Stimulated activated naive CD8-positive, alpha-beta T cell treated with anti-CD3 and anti-CD28 coated beads, Interleukin-15, Interleukin-2, amounts not matched to agents 100 ng/mL and 50 ng/mL, for 24 hours (primary cell): ENCODE measurements at regions not wholly inside any gene's neighbourhood (a gene's known extent, or its start where the extent isn't known, plus 50 kb on each side); places are given as distances from the start of the nearest gene placed in this dataset.
"Not testable (repeated sequence)": the region's sequence is repeated elsewhere in the genome, so short reads cannot be mapped to it uniquely, and the experiment has no call there.

Experiments
- H3K27ac Mint-ChIP-seq: one replicate; pipeline ENCODE4 v1.8.0; 2021; ENCODE audit warnings: mild to moderate bottlenecking, mixed read lengths
- H3K27me3 Mint-ChIP-seq: one replicate; pipeline ENCODE4 v1.8.0; 2021; ENCODE audit warnings: mixed read lengths
- H3K36me3 Mint-ChIP-seq: one replicate; pipeline ENCODE4 v1.8.0; 2021; ENCODE audit warnings: low read depth, mixed read lengths
- H3K4me1 Mint-ChIP-seq: one replicate; pipeline ENCODE4 v1.8.0; 2021; ENCODE audit warnings: low read depth, mixed read lengths
- H3K4me3 Mint-ChIP-seq: one replicate; pipeline ENCODE4 v1.8.0; 2021; ENCODE audit warnings: mild to moderate bottlenecking, mixed read lengths
- H3K9me3 Mint-ChIP-seq: one replicate; pipeline ENCODE4 v1.8.0; 2021; ENCODE audit warnings: mixed read lengths

DNA sequence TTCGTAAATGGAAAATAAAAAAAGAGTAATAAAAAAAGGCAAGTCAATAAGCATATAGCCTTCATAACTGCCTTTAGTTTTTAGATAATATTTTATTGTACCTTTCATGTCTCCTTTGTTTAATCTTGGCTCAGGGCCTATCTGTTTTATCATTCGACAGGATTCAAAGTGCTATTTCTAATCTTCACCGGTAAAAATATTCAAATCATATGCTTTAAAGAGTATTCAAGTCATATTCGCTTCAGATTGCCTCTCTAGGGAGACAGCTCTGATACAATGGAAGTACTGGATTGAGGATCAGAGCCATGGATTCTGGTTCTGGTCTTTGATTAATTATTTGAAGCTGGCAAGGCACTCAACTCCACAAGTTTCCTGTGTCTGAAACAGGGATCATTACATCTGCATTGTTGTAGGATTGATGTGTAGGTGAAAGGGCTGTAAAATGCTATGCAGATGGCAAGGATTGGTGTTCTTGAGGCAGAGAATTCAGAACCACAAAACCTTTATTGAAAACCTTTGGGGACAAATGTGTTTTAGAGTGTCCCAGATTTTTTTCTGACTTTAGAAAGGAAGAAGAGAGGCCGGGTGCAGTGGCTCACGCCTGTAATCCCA, 84.3 kb upstream of the RAPH1 start:
- Mint-ChIP-seq H3K4me1 (no peaks in the 10 kb centered on the region), H3K4me3 (no peak overlapping the region), H3K27ac (no peak overlapping the region), H3K36me3 (no peaks in the 10 kb centered on the region), H3K9me3 (peaks cover 4% of the 10 kb centered on the region), H3K27me3 (peaks cover 5% of the 10 kb centered on the region)

DNA sequence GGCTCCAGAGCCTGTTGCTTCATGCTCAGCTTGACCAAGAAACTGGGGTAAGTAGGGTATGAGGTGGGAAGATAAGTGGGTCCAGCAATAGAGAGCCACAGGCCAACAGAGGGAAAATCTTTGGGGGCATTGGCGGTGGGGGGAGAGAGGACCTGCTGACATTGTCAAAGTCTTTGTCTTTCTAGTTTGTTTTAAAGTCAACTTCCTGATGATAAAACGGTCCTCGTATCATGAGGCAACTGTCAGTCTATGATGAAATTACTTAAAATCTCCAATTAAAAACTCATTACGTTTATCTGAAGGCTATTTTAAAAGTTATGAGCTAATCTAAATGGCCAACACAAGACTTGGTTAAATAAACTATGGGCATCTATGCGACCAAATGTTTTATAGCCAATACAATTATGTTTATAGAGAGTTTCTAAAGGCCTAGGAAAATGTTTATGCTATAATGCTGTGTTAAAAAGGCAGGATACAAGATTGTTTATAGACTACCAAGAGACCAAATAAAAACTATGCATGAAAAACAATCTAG, 84.4 kb upstream of the CD28 start:
- Mint-ChIP-seq H3K4me3 (no peak overlapping the region), H3K27me3 (no peaks in the 10 kb centered on the region), H3K27ac (no peak overlapping the region), H3K4me1 (no peaks in the 10 kb centered on the region), H3K9me3 (peaks cover 4% of the 10 kb centered on the region), H3K36me3 (no peaks in the 10 kb centered on the region)

DNA sequence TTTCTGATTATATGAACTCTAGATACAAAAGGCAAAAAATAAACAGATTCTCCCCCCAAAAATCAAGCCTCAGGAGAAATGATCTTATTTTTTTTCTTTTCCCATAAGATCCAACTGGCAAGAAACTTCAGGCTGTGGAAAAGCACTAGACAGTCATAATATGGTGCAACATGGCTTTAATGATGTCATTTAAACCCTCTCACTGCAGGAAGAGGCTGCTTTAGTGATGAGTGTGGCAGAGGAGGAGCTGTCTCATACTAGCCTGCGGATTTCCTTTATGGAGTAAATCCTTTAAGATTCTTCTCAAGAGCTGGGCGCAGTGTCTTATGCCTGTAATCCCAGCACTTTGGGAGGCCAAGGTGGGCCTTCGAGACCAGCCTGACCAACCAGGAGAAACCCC, 83.3 kb upstream of the CD28 start:
- Mint-ChIP-seq H3K27me3 (no peaks in the 10 kb centered on the region), H3K4me3 (no peak overlapping the region), H3K36me3 (no peaks in the 10 kb centered on the region), H3K4me1 (no peaks in the 10 kb centered on the region), H3K27ac (no peak overlapping the region), H3K9me3 (peaks cover 4% of the 10 kb centered on the region)

DNA sequence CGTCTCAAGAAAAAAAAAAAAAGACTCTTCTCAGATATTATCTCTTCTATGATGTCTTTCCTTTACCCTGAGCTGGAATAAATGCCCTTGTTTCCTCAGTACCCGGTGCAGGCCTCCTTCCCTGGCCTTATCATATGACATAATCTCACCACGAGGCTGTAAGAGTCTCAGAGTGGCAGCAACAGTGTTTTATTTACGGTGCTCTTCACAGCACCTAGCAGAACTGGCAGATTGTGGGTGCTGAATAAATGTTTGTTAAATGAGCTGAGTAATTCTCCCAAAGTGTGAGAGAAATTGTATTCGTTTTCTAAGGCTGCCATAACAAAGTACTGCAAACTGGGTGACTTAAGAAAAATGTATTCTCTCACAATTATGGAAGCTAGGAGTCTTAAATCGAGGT, 82.8 kb upstream of the CD28 start:
- Mint-ChIP-seq H3K4me1 (no peaks in the 10 kb centered on the region), H3K27ac (no peak overlapping the region)

DNA sequence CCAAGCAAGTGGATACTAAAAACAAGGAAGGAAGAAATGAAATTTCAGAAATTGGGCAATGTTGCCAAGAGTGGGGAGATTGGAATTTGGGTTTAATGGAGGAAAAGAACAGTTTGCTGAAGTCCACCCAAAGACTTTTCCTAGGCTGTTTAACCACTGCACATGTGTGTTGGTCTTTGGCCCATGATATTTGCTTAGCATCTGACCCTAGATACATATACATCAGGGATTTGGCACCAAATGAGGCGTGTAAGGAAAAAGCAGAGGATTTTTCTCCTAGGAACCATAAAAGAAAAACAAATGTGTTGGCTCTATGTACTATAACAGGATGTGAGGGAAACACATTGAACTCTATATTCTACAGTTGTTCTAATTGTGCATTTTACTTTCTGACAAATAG, 80.7 kb upstream of the CD28 start:
- no peaks in the 10 kb centered on the region for H3K9me3 Mint-ChIP-seq
- no peak overlapping the region for H3K27ac Mint-ChIP-seq
- H3K36me3 Mint-ChIP-seq = no peaks in the 10 kb centered on the region
- H3K27me3 Mint-ChIP-seq = no peaks in the 10 kb centered on the region
- H3K4me1 Mint-ChIP-seq = no peaks in the 10 kb centered on the region
- no peak overlapping the region for H3K4me3 Mint-ChIP-seq

More for the DNA sequence above, 82.8 kb upstream of the CD28 start:
- peaks cover 4% of the 10 kb centered on the region for H3K9me3 Mint-ChIP-seq
- H3K36me3 Mint-ChIP-seq = no peaks in the 10 kb centered on the region
- no peaks in the 10 kb centered on the region for H3K27me3 Mint-ChIP-seq
- H3K4me3 Mint-ChIP-seq = no peak overlapping the region

DNA sequence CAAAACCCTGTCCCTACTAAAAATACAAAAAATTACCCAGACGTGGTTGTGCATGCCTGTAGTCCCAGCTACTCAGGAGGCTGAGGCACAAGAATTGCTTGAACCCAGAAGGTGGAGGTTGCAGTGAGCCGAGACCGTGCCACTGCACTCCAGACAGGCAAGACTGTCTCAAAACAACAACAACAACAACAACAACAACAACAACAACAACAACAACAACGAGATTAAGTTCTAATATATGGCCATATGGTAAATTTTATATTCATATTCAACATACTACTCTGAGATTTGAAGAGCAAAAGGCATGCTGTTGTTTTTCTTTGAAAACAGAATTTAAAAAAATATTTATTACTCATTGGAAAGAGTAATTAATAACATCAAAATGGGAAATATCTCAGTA, 80.2 kb upstream of the CD28 start:
- not testable (repeated sequence) for H3K36me3 Mint-ChIP-seq, H3K9me3 Mint-ChIP-seq, H3K4me3 Mint-ChIP-seq, H3K27ac Mint-ChIP-seq, H3K27me3 Mint-ChIP-seq, H3K4me1 Mint-ChIP-seq

DNA sequence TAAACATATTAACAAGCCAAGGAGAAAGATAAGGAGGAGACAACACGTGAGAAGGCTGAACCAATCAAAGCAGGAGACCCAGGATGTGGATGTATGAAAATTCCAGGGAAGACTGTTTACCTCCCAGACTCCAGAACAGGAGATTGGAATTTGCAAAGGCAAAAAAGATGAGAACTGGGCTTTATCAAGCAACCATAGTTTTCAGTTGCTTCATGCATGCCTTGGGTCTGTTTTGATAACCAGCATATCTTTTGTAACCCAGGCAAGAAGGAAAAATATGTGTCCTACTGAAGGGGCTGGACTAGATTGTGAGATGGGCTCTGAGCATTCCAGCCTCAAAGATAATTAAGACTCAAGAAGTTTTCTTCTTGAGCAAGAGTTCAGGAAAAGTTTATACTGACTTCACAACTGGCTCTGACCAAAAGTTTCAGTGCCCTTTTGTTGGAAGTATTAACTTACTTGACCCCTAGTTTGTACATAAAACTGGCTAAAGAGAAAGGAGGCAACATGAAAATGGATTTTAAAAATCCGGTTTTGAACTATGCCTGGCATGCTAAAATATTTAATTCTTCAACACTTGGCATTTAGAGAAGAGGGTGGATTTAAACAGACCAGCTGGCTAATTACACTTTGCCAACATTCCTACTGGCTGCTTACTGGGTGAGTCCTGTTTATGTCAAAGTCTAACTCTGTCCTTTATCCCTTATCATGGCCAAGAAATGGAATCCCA, 79.3 kb upstream of the CD28 start:
- Mint-ChIP-seq H3K36me3 (no peaks in the 10 kb centered on the region), H3K27ac (no peak overlapping the region), H3K4me1 (no peaks in the 10 kb centered on the region), H3K9me3 (no peaks in the 10 kb centered on the region), H3K27me3 (no peaks in the 10 kb centered on the region), H3K4me3 (no peak overlapping the region)

DNA sequence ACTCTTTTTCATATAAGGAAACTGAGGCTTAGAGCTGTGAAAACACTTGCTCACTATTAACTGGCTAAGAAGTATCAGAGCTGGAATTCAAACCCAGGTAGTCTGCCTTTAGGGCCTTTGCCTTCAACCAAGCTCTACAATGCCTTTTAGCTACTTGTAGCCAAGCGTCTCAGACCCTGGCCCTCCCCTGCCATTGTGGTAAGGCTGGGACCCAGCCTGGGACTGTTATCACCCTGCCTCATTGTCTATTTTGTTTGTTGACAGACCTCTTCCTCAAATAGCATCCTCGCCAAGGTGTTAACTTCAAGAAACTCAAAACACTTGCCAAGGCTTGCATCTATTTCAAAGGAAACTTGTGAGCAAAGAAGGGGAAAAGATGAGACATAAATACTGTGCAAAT, 76.7 kb upstream of the CD28 start:
- no peaks in the 10 kb centered on the region for H3K27me3 Mint-ChIP-seq
- H3K9me3 Mint-ChIP-seq = no peaks in the 10 kb centered on the region
- H3K4me1 Mint-ChIP-seq = no peaks in the 10 kb centered on the region
- H3K36me3 Mint-ChIP-seq = no peaks in the 10 kb centered on the region
- H3K27ac Mint-ChIP-seq = no peak overlapping the region
- no peak overlapping the region for H3K4me3 Mint-ChIP-seq

DNA sequence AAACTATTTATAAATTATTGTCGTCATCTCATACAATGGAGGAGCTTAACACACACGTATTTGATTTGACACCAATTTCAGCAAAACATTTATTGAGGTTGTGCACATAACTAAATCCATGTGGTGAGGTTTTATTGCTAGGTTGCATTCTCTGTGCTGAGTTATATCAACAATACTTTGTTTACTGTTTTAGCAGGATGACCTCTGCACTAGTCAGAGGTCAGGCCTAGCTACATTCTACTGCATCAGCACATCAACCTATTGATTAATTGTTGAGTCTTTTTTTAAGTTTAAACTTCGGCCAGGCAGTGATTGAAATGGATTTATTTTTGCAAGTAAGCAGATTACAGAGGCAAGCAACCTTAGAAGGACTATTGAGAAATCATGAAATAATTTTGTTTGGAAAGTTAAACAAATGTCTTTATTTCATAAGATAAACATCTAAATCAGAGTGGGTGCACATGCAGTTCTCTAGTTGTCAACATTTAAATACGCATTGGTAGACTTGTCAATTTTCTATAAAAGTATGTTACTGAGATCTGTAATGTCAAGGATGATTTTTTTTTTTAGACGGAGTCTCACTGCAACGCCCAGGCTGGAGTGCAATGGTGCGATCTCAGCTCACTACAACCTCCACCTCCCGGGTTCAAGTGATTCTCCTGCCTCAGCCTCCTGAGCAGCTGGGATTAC, 75.2 kb upstream of the CD28 start:
- Mint-ChIP-seq H3K9me3 (no peaks in the 10 kb centered on the region), H3K27ac (no peak overlapping the region), H3K27me3 (no peaks in the 10 kb centered on the region), H3K36me3 (no peaks in the 10 kb centered on the region), H3K4me1 (no peaks in the 10 kb centered on the region), H3K4me3 (no peak overlapping the region)

DNA sequence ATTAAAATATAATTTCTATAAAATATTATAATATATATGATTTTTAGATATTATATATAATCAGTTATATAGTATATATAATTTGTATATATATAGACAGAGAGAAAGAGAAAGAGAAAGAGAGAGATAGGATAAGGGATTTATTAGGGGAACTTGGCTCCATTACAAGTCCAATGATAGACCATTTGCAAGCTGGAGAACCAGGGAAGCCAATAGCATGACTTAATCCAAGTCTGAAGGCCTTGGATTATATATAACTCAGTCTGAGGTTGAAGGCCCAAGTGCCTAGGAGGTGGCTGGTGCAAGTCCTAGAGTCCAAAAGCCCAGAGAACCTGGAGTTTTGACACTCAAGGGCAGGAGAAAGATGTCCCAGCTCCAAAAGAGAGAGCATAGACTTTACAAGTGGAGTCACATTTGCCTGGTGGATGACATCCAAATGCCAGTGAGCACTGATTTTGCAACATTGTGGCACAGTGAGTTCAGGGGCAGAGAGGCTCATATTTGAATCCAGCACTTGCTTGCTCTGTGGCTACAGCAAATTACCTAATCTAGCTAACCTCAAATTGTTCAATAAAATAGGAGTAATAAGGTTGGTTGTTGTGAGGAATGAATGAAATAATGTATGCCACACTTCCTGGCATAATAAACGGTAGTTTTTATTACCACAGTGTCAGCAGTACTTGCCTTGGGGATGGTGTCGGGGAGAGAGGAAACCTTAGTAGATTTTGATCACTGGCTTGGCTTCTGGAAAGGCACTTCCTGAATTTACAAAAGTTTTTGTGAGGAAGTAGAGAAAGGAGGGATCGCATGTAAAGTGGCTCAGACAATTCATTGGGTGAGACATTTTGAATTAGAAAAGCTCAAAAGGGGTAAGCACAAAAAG, 69.6 kb upstream of the CD28 start:
- Mint-ChIP-seq H3K4me3 (no peak overlapping the region), H3K36me3 (no peaks in the 10 kb centered on the region), H3K27ac (peak overlapping the region; percentile 75), H3K9me3 (no peaks in the 10 kb centered on the region), H3K4me1 (peaks cover 19% of the 10 kb centered on the region), H3K27me3 (peaks cover 3% of the 10 kb centered on the region)

DNA sequence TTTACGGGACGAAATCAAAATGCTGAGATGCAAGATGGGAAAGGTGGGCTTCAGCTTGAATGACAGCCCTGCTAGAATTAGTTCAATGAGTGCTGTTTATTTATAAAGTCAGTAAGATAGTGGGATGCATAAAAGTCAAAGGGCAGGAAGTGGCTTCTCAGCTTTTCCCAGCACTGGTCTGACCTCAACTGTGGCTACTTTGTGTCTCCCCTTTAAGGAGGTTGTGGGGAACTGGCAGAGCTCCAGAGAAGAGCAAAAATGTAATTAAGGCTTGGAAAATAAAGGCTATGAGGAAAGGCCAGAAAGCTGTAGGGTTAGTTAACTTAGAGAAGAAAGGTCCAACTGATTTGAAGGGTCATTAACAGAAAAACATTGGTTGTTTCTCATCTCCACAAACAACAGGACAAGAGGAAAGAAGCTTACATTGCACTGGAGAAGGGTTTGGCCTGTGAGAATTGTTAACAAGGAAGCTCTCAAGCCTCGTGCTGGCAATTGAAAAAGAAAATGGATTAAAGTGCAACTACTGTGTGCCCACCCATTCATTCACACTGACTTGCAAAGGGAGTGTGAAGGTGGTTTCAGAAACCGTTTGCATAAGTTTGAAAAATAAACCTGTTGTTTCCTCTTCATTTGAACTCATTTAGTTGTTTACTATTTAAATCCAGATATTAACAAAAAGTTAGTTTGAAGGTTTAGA, 68.8 kb upstream of the CD28 start:
- Mint-ChIP-seq H3K27me3 (peaks cover 3% of the 10 kb centered on the region), H3K9me3 (no peaks in the 10 kb centered on the region), H3K4me3 (no peak overlapping the region), H3K4me1 (peaks cover 19% of the 10 kb centered on the region), H3K36me3 (no peaks in the 10 kb centered on the region), H3K27ac (peak overlapping the region; percentile 75)

DNA sequence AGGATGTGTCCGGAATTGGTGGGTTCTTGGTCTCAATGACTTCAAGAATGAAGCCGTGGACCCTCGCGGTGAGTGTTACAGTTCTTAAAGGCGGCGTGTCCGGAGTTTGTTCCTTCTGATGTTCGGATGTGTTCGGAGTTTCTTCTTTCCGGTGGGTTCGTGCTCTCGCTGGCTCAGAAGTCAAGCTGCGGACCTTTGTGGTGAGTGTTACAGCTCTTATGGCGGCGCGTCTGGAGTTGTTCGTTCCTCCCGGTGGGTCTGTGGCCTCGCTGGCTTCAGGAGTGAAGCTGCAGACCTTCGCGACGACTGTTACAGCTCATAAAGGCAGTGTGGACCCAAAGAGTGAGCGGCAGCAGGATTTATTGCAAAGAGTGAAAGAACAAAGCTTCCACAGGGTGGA, 64.6 kb upstream of the CD28 start:
- not testable (repeated sequence) for H3K36me3 Mint-ChIP-seq, H3K27me3 Mint-ChIP-seq, H3K4me3 Mint-ChIP-seq, H3K27ac Mint-ChIP-seq, H3K9me3 Mint-ChIP-seq
- H3K4me1 Mint-ChIP-seq = peaks cover 16% of the 10 kb centered on the region

DNA sequence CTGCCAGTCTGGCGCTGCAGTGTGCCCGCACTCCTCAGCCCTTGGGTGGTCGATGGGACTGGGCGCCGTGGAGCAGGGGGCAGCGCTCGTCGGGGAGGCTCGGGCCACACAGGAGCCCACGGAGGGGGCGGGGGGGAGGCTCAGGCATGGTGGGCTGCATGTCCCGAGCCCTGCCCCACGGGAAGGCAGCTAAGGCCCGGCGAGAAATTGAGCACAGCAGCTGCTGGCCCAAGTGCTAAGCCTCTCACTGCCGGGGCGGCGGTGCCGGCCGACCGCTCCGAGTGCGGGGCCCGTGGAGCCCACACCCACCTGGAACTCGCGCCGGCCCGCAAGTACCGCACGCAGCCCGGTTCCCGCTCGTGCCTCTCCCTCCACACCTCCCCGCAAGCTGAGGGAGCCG, 63.6 kb upstream of the CD28 start:
- H3K36me3 Mint-ChIP-seq, H3K4me1 Mint-ChIP-seq, H3K4me3 Mint-ChIP-seq, H3K27me3 Mint-ChIP-seq, H3K27ac Mint-ChIP-seq, H3K9me3 Mint-ChIP-seq: not testable (repeated sequence)

DNA sequence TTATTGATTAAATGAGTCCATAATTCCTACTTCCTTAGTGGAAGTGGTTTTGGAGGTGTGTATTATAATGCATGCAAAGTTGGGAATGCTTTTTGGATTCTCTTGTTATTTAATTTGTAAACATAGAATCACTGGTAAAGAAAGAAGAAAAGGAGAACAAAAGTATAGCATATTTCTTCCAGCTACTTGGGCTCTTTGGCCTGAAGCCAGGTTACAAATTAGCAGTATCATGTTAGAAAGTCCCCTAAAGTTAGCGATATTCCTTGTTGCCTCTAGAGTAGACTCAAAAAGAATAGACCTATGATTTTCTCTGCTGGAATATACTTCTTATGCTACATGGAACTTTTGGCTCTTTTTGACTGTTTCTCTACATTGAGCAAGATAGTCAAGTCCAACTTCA, 60.6 kb upstream of the CD28 start:
- Mint-ChIP-seq H3K27ac (no peak overlapping the region), H3K36me3 (no peaks in the 10 kb centered on the region), H3K4me1 (no peaks in the 10 kb centered on the region), H3K9me3 (no peaks in the 10 kb centered on the region), H3K4me3 (no peak overlapping the region), H3K27me3 (no peaks in the 10 kb centered on the region)
